HG02938 (cell line): ENCODE measurements at regions not wholly inside any gene's neighbourhood (a gene's known extent, or its start where the extent isn't known, plus 50 kb on each side); places are given as distances from the start of the nearest gene placed in this dataset.

Source experiments
- ATAC-seq: cut with Tn5 transposase; IDR thresholded peaks from one replicate; pipeline ENCODE4 v1.9.1; 2021; ENCODE audit warnings: mild to moderate bottlenecking, moderate library complexity; ENCODE audit not compliant: unreplicated experiment

- no peak for ATAC-seq
These were observed 104.6 kb downstream of the AMY1C start for GRCh38 chr1:103854279-103854678.

GRCh38 chr1:103859721-103860120 lies 110.0 kb downstream of the AMY1C start:
- no peak for ATAC-seq

- no peak for ATAC-seq
These were observed 149.1 kb downstream of the AMY1C start for GRCh38 chr1:103898576-103899345.

GRCh38 chr1:103900005-103900404 lies 150.3 kb downstream of the AMY1C start:
- ATAC-seq: no peak

- ATAC-seq: no peak
These were observed 151.4 kb downstream of the AMY1C start for GRCh38 chr1:103901072-103901471.

- ATAC-seq: no peak
These were observed 155.7 kb downstream of the AMY1C start for GRCh38 chr1:103905363-103905762.

GRCh38 chr1:103911450-103911849 lies 161.8 kb downstream of the AMY1C start:
- ATAC-seq: no peak

GRCh38 chr1:103917795-103918194 lies 168.1 kb downstream of the AMY1C start:
- ATAC-seq: no peak

GRCh38 chr1:103931891-103932290 lies 182.2 kb downstream of the AMY1C start:
- no peak for ATAC-seq

- ATAC-seq: peak; percentile 98
These were observed 188.2 kb downstream of the AMY1C start for GRCh38 chr1:103937763-103938357.

GRCh38 chr1:103941086-103941485 lies 191.4 kb downstream of the AMY1C start:
- no peak for ATAC-seq

GRCh38 chr1:103942029-103942428 lies 192.3 kb downstream of the AMY1C start:
- ATAC-seq: no peak

- ATAC-seq: no peak
These were observed 196.1 kb downstream of the AMY1C start for GRCh38 chr1:103945774-103946173.

GRCh38 chr1:103948526-103948925 lies 198.8 kb downstream of the AMY1C start:
- ATAC-seq: no peak

- ATAC-seq: no peak
These were observed 200.1 kb downstream of the AMY1C start for GRCh38 chr1:103949779-103950178.

- ATAC-seq: no peak
These were observed 203.7 kb downstream of the AMY1C start for GRCh38 chr1:103953386-103953785.

- no peak for ATAC-seq
These were observed 209.0 kb downstream of the AMY1C start for GRCh38 chr1:103958699-103959098.

- ATAC-seq: no peak
These were observed 209.9 kb downstream of the AMY1C start for GRCh38 chr1:103959565-103959964.

- no peak for ATAC-seq
These were observed 210.3 kb downstream of the AMY1C start for GRCh38 chr1:103960045-103960444.

- no peak for ATAC-seq
These were observed 211.0 kb downstream of the AMY1C start for GRCh38 chr1:103960710-103961109.

- ATAC-seq: no peak
These were observed 237.1 kb downstream of the AMY1C start for GRCh38 chr1:103986792-103987191.

GRCh38 chr1:103997631-103998030 lies 247.9 kb downstream of the AMY1C start:
- no peak for ATAC-seq
